Transverse colon (tissue), 4 donors: ENCODE measurements at regions not wholly inside any gene's neighbourhood (a gene's known extent, or its start where the extent isn't known, plus 50 kb on each side); places are given as distances from the start of the nearest gene placed in this dataset.

Experiments
- DNase-seq: peaks from one replicate; pipeline ENCODE4 v3.0.0-alpha.2; 2019
- H3K27ac ChIP-seq, 4 donors: fragments of 200-600 bp; sonication (generic); 2 replicates each; pipeline ENCODE4 v1.5.1; 2016 to 2018; ENCODE audit warnings: inconsistent platforms in 4 of 4
- H3K27me3 ChIP-seq: fragments of 200-600 bp; sonication (generic); 2 replicates; pipeline ENCODE4 v1.5.1; 2017; ENCODE audit warnings: inconsistent platforms
- H3K36me3 ChIP-seq, 4 donors: fragments of 200-600 bp; sonication (generic); 2 replicates each; pipeline ENCODE4 v1.5.1; 2017 to 2019; ENCODE audit warnings: inconsistent platforms in 4 of 4
- H3K4me1 ChIP-seq, 4 donors: fragments of 200-600 bp; sonication (generic); 2 replicates each; pipeline ENCODE4 v1.5.1; 2017 to 2020; ENCODE audit warnings: inconsistent platforms in 4 of 4
- H3K4me3 ChIP-seq, 4 donors: fragments of 200-600 bp; sonication (generic); 1 replicate in 1 of 4; 2 replicates in 3 of 4; pipeline versions ENCODE4 v1.5.1 to v1.6.1; 2017 to 2019; ENCODE audit warnings: inconsistent platforms in 4 of 4
- H3K9me3 ChIP-seq, 2 donors: fragments of 200-600 bp; sonication (generic); 2 replicates each; pipeline ENCODE4 v1.5.1; 2017 to 2019; ENCODE audit warnings: inconsistent platforms in 2 of 2
- EP300 ChIP-seq: sonication (generic); formaldehyde crosslinking; IDR thresholded peaks from one replicate; pipeline ENCODE4 v1.6.1; 2017; ENCODE audit warnings: antibody characterized with exemption, low read depth
- POLR2A ChIP-seq: fragments of 450-650 bp; IDR thresholded peaks from one replicate; pipeline ENCODE4 v1.6.1; 2016; ENCODE audit warnings: antibody characterized with exemption, mild to moderate bottlenecking, moderate library complexity
- POLR2AphosphoS5 ChIP-seq, 3 donors: sonication (generic); formaldehyde crosslinking; IDR thresholded peaks; one replicate each; pipeline ENCODE4 v1.6.1; 2016; ENCODE audit warnings: antibody characterized with exemption in 3 of 3
- WGBS, 2 donors: methylation state at CpG; one replicate each; pipeline ENCODE4 v1.1.5; 2018; ENCODE audit warnings: low coverage in 1 of 2; 5-methylcytosine and 5-hydroxymethylcytosine counted together
- in situ Hi-C, 4 donors: fragments of 200-750 bp; cut with MboI; loops; one replicate each; pipeline versions ENCODE4 v1.15.0 to v1.15.1; 2017; ENCODE audit warnings: low sequenced_read_pairs in 3 of 4, low pct_ligation_motif_present in 1 of 4, low pct_unique_long_range_greater_than_20kb in 1 of 4
- intact Hi-C: fragments of 100-400 bp; cut with DNase I; formaldehyde crosslinking; loops from one replicate; pipeline ENCODE4 v1.15.1; 2023; ENCODE audit warnings: low total_unique reads
- small RNA-seq, 4 donors: library from RNA; depleted of rRNA; stranded (forward); fragments of <200 nt; gene quantifications; one replicate each; pipeline ENCODE3, GENCODE V24; 2016
- TF ChIP-seq, protein P1 (sequence below), 5 experiments: fragments of 200-600 bp in 3 of 5; fragments of 450-650 bp in 2 of 5; sonication (generic) in 3 of 5; IDR thresholded peaks; 1 replicate in 2 of 5; 2 replicates in 3 of 5; pipeline ENCODE4 v1.5.1; 2016 to 2017; ENCODE audit warnings: antibody characterized with exemption in 5 of 5, inconsistent platforms in 3 of 5, mild to moderate bottlenecking in 2 of 5, moderate library complexity in 1 of 5

DNA sequence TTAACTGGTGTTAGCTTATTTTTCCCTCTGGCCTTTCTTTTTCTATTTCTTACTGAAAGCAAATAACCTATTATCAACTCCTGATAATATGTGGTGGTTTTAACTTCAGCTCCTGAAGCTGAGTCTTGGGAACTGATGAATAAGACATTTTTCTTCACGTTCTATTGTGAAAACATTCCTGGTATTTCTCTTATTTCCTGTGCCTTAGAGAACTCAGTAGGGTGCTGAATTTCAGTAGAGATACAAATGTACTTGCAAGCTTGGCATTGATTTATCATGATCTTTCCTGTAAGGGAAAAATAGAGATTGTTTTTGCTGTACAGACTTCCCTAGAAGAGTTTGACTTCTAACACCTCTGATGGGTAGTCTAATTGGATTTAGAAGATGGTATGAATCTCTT lies 52.8 kb upstream of the DCC start:
- in situ Hi-C loops = loop anchor here in 3 of 4 donors (10.0 to 25.0 kb wide), 2 partner anchors 622 to 625 kb away; no protein-coding TSS in a partner anchor
- Histone ChIP-seq H3K4me1 (no peaks in the 10 kb centered on the region), H3K27me3 (no peaks in the 10 kb centered on the region), H3K36me3 (no peaks in the 10 kb centered on the region), H3K27ac (no peak overlapping the region), H3K4me3 (no peak overlapping the region), H3K9me3 (no peaks in the 10 kb centered on the region)
- 29 to 43% methylated on average over 1 of the region's 1 CpG for WGBS, 2 donors
- TF ChIP-seq POLR2A (no peak), EP300 (no peak), POLR2AphosphoS5 (IDR thresholded peaks at IDR 0.05) (no peak)
- TF ChIP-seq, protein P1, sequence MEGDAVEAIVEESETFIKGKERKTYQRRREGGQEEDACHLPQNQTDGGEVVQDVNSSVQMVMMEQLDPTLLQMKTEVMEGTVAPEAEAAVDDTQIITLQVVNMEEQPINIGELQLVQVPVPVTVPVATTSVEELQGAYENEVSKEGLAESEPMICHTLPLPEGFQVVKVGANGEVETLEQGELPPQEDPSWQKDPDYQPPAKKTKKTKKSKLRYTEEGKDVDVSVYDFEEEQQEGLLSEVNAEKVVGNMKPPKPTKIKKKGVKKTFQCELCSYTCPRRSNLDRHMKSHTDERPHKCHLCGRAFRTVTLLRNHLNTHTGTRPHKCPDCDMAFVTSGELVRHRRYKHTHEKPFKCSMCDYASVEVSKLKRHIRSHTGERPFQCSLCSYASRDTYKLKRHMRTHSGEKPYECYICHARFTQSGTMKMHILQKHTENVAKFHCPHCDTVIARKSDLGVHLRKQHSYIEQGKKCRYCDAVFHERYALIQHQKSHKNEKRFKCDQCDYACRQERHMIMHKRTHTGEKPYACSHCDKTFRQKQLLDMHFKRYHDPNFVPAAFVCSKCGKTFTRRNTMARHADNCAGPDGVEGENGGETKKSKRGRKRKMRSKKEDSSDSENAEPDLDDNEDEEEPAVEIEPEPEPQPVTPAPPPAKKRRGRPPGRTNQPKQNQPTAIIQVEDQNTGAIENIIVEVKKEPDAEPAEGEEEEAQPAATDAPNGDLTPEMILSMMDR (IDR thresholded peaks at IDR 0.05) = no peak
- no peak for DNase-seq
- intact Hi-C loops = no loop called here

DNA sequence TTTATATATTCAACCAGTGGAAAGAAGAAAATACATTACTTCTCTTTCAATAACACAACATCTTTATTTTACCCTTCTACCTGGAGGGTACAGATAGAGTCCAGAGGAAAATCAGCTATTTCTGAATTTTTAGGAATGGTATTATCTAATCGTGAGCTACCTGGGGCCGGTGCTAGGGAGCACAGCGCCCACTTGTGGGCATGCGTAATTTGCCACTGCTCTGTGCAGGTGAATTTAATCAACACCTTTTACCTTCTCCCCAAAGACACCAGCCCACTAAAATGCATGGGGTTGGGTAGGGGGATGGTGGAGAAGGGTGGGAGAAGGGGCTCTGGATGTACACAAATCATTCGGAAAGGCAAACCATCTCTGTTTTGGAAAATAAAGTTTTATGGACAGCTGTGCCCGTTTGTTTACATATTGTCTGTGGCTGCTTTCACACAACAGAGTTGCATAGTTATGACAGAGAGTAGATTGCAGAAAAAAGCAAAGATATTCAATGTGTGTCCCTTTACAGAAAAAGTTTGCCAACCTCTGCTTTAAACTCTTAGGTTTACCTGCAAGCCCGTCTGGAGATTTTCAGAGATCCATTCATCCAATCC lies 51.5 kb upstream of the DCC start:
- no peak overlapping the region for H3K4me3 ChIP-seq
- WGBS, 2 donors = 31 to 78% methylated on average over 1 to 7 of the region's 7 CpGs
- no peaks in the 10 kb centered on the region for H3K27me3 ChIP-seq
- intact Hi-C loops = no loop called here
- no peaks in the 10 kb centered on the region for H3K9me3 ChIP-seq
- H3K27ac ChIP-seq = no peak overlapping the region
- H3K36me3 ChIP-seq = no peaks in the 10 kb centered on the region
- TF ChIP-seq, protein P1 (IDR thresholded peaks at IDR 0.05) = peak; percentile 32 to 58 (median 52)
- TF ChIP-seq EP300 = no peak
- DNase-seq = peak; percentile 13
- in situ Hi-C loops = loop anchor here in 3 of 4 donors (10.0 to 25.0 kb wide), 2 partner anchors 624 to 626 kb away; no protein-coding TSS in a partner anchor
- no peaks in the 10 kb centered on the region for H3K4me1 ChIP-seq

DNA sequence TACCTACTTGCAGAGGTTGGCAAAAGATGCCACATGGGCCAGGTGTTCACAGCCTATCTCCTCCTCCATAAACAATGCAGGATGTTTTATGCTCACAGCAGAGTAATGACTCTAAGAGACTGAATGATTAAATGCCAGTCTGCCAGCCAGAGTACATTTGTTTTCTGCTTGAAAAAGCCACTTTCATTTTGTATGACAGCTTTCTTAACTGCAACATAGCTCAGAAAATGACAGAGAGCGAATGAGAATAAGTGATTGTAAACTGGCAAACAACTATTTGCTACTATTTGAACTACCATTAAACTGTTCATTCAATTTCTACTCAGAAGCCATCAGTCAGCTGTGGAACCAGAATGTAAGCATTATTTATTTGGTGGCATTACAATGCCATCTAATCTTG lies 50.6 kb upstream of the DCC start:
- TF ChIP-seq, protein P1 (IDR thresholded peaks at IDR 0.05) = no peak
- TF ChIP-seq POLR2AphosphoS5 (IDR thresholded peaks at IDR 0.05) = no peak
- TF ChIP-seq POLR2A = no peak
- no peak for TF ChIP-seq EP300

More for the DNA sequence above, 50.6 kb upstream of the DCC start:
- no peak for DNase-seq
- intact Hi-C loops (no loop called here), in situ Hi-C loops (loop anchor here in 3 of 4 donors (10.0 to 25.0 kb wide), 2 partner anchors 625 to 627 kb away; no protein-coding TSS in a partner anchor)
- H3K27me3 ChIP-seq = no peaks in the 10 kb centered on the region
- 64 to 70% methylated on average over 1 of the region's 1 CpG for WGBS, 2 donors
- H3K4me1 ChIP-seq = no peaks in the 10 kb centered on the region
- H3K9me3 ChIP-seq = no peaks in the 10 kb centered on the region
- no peak overlapping the region for H3K4me3 ChIP-seq
- H3K36me3 ChIP-seq = no peaks in the 10 kb centered on the region
- H3K27ac ChIP-seq = no peak overlapping the region

Small RNAs in the stretch of these regions (small RNA-seq; reads per million reads assigned to genes)
- 0 reads per million in 4 donors for gene RNU1-46P
